HG03280 (cell line): ENCODE measurements at regions not wholly inside any gene's neighbourhood (a gene's known extent, or its start where the extent isn't known, plus 50 kb on each side); places are given as distances from the start of the nearest gene placed in this dataset.
"Not testable (repeated sequence)": the region's sequence is repeated elsewhere in the genome, so short reads cannot be mapped to it uniquely, and the experiment has no call there.

Experiments used
- ATAC-seq: cut with Tn5 transposase; IDR thresholded peaks from one replicate; pipeline ENCODE4 v1.9.1; 2021; ENCODE audit warnings: mild to moderate bottlenecking, moderate library complexity; ENCODE audit not compliant: unreplicated experiment

- ATAC-seq: peak; percentile 36
Observed at GRCh38 chr4:84031401-84031800, 467.7 kb downstream of the NKX6-1 start.

DNA sequence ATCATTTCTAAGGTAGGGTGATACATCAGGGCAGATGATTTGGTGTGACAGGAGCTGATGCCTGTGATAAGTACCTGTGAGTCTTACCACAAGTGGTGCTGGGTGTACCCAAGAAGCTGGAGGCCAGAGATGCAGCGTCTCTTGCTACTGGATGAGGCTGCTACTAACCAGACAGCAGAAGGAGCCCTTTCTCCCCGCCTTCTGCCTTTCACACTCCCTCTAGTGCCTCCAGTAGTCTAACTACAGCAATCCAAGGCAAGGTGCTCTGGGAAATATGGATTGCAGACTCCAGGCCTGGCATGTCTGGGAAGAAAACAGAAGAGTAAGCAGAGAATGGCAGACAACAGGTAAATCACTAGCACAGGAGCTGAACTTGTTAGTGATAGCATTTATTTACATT lies 470.8 kb downstream of the NKX6-1 start:
- no peak for ATAC-seq

GRCh38 chr4:84024405-84024804 lies 474.7 kb downstream of the NKX6-1 start:
- no peak for ATAC-seq

GRCh38 chr4:84022564-84022963 lies 476.5 kb downstream of the NKX6-1 start:
- ATAC-seq: no peak

GRCh38 chr4:84019626-84020025 lies 479.5 kb downstream of the NKX6-1 start:
- ATAC-seq: no peak

DNA sequence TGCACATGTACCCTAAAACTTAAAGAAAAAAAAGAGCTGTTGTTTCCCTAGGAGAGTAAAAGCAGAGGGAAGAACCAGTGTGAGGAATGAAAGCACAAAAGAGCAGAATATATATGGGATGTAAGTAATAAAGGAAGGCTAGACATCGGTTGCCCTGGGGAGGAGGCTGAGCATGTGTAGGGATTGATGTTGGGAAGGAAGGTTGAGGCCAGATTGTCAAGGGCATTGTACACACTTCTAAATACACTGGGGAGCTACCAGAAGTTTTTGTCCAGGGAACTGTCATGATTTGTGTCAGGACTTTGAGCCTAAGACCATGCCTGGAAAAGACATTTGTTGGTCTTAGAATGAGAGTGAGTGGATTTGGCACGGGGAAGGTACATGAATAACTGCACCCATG lies 467.1 kb downstream of the GPAT3 start:
- no peak for ATAC-seq

GRCh38 chr4:84001876-84002569 lies 466.1 kb downstream of the GPAT3 start:
- no peak for ATAC-seq

- no peak for ATAC-seq
Observed at GRCh38 chr4:83996254-83996653, 460.3 kb downstream of the GPAT3 start.

GRCh38 chr4:83993774-83994173 lies 457.9 kb downstream of the GPAT3 start:
- no peak for ATAC-seq

DNA sequence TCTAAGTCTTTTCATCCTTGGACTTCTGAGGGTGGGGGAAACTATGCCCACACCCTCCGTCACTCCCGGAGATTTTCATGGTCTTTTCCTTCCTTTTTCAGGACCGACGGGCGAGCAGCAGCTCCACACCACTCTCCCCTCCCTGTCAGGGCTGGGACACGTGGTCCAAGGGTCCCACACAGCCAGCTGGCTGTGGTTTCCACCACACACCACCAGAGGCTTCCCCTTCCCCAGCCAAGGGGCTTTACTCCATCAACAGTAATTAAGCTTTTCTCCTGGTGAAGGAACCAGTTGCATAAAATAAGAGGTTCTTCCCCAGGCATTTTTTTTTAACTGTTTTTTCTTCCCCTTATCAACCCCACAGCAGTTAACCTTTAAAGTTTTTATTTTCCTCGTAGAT lies 453.9 kb downstream of the GPAT3 start:
- no peak for ATAC-seq

- ATAC-seq: no peak
Observed at GRCh38 chr4:83981156-83981555, 445.2 kb downstream of the GPAT3 start.

- ATAC-seq: no peak
Observed at GRCh38 chr4:83979773-83980172, 443.9 kb downstream of the GPAT3 start.

GRCh38 chr4:83974111-83974780 lies 438.3 kb downstream of the GPAT3 start:
- no peak for ATAC-seq

GRCh38 chr4:83964996-83965541 lies 429.2 kb downstream of the GPAT3 start:
- ATAC-seq: no peak

GRCh38 chr4:83962492-83962891 lies 426.6 kb downstream of the GPAT3 start:
- ATAC-seq: no peak

GRCh38 chr4:83961575-83961974 lies 425.7 kb downstream of the GPAT3 start:
- no peak for ATAC-seq

- ATAC-seq: no peak
Observed at GRCh38 chr4:83959160-83959559, 423.3 kb downstream of the GPAT3 start.

DNA sequence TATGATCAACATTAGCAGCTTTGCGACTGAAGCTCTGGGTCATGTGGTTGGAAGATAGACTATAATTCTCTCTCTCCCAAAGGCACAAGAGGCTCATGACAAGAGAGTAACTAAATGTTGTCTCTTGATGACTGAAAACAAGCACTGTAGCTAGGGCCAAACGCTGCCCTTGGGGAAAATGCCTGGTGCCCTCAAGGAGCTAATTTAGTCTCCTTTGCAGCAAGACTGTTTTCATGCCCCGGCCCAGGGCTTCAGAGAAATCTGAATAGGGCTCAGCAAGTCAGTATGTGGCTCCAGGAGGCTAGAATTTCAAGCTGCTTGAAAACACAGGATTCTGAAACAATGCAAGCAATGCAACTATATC lies 411.9 kb downstream of the GPAT3 start:
- ATAC-seq: no peak

- ATAC-seq: no peak
Observed at GRCh38 chr4:83947125-83947829, 411.4 kb downstream of the GPAT3 start.

DNA sequence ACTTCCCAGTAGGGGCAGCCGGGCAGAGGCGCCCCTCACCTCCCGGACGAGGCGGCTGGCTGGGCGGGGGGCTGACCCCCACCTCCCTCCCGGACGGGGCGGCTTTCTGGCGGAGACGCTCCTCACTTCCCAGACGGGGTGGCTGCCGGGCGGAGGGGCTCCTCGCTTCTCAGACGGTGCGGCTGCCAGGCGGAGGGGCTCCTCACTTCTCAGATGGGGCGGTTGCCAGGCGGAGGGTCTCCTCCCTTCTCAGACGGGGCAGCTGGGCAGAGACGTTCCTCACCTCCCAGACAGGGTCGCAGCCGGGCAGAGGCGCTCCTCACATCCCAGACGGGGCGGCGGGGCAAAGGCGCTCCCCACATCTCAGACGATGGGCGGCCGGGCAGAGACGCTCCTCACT lies 407.8 kb downstream of the GPAT3 start:
- ATAC-seq: not testable (repeated sequence)

DNA sequence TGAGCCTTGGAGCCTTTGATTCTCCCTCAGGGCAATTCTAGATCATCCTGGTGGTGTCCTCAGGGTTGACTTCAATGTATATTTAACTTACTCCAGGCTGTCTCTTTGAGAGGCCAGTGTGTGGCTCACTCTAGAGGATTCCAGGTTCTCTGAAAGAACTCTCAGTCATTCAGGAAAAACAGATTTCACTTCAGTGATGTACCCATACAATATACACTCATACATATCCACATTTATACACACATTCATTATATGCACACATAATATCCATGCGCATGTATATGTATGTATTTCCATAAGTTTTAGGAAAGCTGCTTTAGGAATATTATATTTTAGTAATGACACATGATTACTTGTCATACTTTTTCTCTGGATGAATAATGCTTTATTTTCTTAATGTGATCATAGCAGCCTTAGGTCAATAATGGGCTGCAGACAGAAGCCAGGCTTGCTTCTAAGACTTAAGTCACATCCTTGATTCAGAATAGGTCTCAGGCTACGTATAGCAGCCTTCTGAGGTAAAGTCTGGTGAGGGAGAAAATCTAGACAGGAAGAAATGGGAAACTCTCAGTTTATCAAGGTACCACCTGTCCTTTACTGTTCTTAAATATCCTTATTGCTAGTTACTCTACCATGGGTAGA lies 397.0 kb downstream of the GPAT3 start:
- no peak for ATAC-seq
